KOPT-K1 (cell line): ENCODE measurements at regions not wholly inside any gene's neighbourhood (a gene's known extent, or its start where the extent isn't known, plus 50 kb on each side); places are given as distances from the start of the nearest gene placed in this dataset.
"Not testable (repeated sequence)": the region's sequence is repeated elsewhere in the genome, so short reads cannot be mapped to it uniquely, and the experiment has no call there.

Source experiments
- H3K27ac ChIP-seq: fragments of 200-600 bp; sonication (generic); 2 replicates; pipeline ENCODE4 v1.5.1; 2016; ENCODE audit warnings: antibody characterized with exemption, mild to moderate bottlenecking, low read depth, low read length; ENCODE audit not compliant: poor library complexity, severe bottlenecking
- H3K36me3 ChIP-seq: fragments of 200-600 bp; sonication (generic); 2 replicates; pipeline ENCODE4 v1.5.1; 2017; ENCODE audit warnings: antibody characterized with exemption, mild to moderate bottlenecking, low read length, moderate library complexity; ENCODE audit not compliant: insufficient read depth
- H3K9me3 ChIP-seq: fragments of 200-600 bp; sonication (generic); 2 replicates; pipeline ENCODE4 v1.5.1; 2017; ENCODE audit warnings: antibody characterized with exemption, low read length, mild to moderate bottlenecking; ENCODE audit not compliant: insufficient read depth, poor library complexity, severe bottlenecking

GRCh38 chr15:95765161-95765560 is 565.3 kb upstream of the NR2F2 start:
- Histone ChIP-seq H3K27ac (no peak overlapping the region), H3K36me3 (no peaks in the 10 kb centered on the region), H3K9me3 (no peaks in the 10 kb centered on the region)

DNA sequence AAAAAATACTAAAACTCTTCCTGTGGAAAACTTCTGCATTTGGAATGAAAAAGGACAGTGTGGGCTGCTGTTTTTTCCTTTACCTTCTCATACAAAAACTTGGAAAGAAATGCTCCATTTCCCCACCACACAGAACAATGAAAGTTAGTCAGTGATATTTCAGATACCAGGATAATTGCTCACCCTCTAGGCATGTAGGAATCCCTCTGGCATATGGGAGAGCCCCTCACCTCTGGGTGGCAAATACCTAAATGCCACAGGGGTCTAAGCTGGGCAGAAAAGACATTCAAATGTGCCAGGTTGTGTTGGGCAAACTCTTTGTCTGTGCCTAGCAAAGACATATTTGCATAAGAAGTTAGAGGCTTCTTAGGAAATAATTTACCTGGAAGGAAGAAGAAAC is 560.3 kb upstream of the NR2F2 start:
- H3K36me3 ChIP-seq, result no peaks in the 10 kb centered on the region
- no peak overlapping the region for H3K27ac ChIP-seq
- no peaks in the 10 kb centered on the region for H3K9me3 ChIP-seq

GRCh38 chr15:95772982-95773381 is 557.5 kb upstream of the NR2F2 start:
- Histone ChIP-seq H3K36me3 (no peaks in the 10 kb centered on the region), H3K9me3 (no peaks in the 10 kb centered on the region), H3K27ac (no peak overlapping the region)

DNA sequence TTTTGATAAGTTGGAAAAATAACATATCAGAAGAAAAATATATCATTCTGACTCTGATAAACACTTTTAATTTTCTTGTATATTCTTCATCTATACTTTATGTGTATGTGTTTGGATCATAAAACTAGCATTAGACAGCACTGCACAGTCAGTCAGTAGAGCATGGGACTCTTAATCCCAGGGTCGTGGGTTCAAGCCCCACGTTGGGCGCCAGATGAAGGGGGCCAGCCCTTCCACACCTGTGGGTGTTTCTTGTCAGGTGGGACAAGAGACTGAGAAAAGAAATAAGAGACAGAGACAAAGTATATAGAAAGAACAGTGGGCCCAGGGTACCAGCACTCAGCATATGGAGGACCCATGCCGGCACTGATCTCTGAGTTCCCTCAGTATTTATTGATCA is 546.0 kb upstream of the NR2F2 start:
- no peaks in the 10 kb centered on the region for H3K36me3 ChIP-seq
- no peak overlapping the region for H3K27ac ChIP-seq
- H3K9me3 ChIP-seq, result peaks cover 50% of the 10 kb centered on the region

- not testable (repeated sequence) for H3K36me3 ChIP-seq, H3K27ac ChIP-seq
- peaks cover 50% of the 10 kb centered on the region for H3K9me3 ChIP-seq
These were observed 545.2 kb upstream of the NR2F2 start for GRCh38 chr15:95785276-95785675.

GRCh38 chr15:95793231-95793630 is 537.3 kb upstream of the NR2F2 start:
- Histone ChIP-seq H3K9me3 (no peaks in the 10 kb centered on the region), H3K36me3 (no peaks in the 10 kb centered on the region), H3K27ac (no peak overlapping the region)

- Histone ChIP-seq H3K36me3 (no peaks in the 10 kb centered on the region), H3K9me3 (no peaks in the 10 kb centered on the region), H3K27ac (no peak overlapping the region)
These were observed 535.1 kb upstream of the NR2F2 start for GRCh38 chr15:95795386-95795785.

- H3K36me3 ChIP-seq, result no peaks in the 10 kb centered on the region
- no peak overlapping the region for H3K27ac ChIP-seq
- no peaks in the 10 kb centered on the region for H3K9me3 ChIP-seq
These were observed 531.0 kb upstream of the NR2F2 start for GRCh38 chr15:95799286-95800200.

DNA sequence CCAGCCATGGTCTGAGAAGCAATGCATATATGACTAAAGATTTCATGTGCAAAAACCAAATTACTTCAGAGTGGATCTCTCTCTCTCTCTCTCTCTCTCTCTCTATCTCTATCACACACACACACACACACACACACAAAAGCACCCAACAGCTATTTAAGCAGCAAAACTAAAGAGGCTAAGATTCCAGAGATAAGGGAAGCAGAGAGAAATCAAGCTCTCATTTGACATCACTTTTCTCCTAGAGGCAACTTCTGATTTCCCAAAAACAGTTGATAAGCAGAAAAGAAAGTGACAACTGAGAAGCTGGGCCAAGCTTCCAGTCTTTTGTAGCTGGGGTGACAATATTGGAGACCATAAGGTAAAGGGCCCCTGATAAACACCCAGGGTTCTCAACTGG is 526.0 kb upstream of the NR2F2 start:
- Histone ChIP-seq H3K9me3 (peaks cover 7% of the 10 kb centered on the region), H3K27ac (no peak overlapping the region), H3K36me3 (no peaks in the 10 kb centered on the region)

DNA sequence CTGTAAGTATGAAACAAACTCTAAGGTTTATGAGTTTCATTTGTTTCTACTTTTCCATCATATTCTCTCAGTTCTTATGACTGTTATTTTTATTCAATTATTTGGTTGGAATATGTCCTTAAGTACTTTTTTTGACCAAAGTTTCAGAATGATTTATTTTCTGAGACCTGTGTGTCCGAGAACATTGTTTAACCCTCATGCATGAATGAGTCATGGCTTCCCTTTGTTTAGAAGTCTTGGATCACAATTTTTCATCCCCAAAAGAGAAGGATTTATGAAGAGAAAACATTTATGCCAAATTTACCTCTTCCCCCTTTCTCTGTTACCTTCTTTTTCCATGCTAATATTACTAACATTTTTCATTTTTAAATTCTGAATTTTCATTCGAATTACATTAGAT is 518.0 kb upstream of the NR2F2 start:
- Histone ChIP-seq H3K36me3 (no peaks in the 10 kb centered on the region), H3K9me3 (no peaks in the 10 kb centered on the region), H3K27ac (no peak overlapping the region)

DNA sequence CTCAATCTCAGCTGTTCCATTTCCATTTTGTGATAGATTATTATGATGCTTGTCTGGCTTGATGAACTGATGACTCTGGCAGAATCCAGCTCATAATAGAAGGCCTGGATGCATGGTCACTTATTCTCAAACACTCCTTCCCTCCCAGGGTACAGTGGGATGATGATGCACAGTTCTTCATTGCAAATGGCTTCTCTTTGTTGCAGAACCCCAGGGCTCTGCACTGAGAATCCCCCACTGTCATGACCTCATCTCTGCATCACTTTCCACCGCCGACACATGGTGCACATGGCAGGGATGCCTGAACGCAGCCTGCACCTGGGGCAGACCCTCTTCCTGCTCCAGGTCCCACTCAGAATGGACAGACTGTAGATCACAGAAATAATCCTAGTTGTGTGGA is 515.6 kb upstream of the NR2F2 start:
- no peaks in the 10 kb centered on the region for H3K36me3 ChIP-seq
- H3K27ac ChIP-seq, result no peak overlapping the region

DNA sequence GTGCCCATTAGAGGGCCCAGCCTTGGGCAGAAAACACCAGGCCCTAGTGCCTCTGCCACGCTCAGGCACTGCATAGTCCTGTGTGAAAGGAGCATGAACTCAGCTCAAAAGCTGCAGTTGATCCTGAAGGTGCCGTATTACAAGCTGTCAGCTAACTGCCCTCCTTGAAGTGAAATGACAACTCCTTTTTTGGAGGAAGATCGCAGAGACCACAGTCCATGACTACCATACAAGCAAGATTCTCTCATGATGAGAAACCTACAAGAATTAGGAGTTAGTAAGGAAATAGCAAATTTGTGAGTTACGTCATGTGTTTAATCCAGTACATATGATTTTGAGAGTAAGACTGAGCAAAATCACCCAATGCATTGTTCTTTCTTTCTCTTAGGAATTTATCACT is 513.9 kb upstream of the NR2F2 start:
- no peaks in the 10 kb centered on the region for H3K9me3 ChIP-seq
- no peaks in the 10 kb centered on the region for H3K36me3 ChIP-seq
- no peak overlapping the region for H3K27ac ChIP-seq

More for the DNA sequence above, 515.6 kb upstream of the NR2F2 start:
- no peaks in the 10 kb centered on the region for H3K9me3 ChIP-seq

DNA sequence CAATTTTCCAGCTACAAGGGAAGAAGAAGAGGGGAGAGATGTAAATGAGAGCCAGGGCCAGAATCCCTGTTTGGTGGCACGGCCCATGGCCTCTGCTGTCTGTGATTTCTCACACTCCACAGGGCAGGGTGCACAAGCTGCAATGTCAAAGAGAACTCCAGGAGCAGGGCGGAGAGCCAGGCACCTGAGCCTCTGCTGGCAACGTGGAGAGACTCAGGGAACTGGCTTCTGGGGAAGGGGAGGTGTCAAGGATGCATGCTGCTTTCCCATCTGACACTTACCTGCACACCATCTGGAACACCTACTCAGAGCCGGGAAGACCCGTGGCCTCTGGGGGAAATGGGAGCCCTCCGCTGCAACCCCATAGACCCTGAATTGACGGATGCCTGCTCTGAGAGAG is 507.5 kb upstream of the NR2F2 start:
- Histone ChIP-seq H3K36me3 (no peaks in the 10 kb centered on the region), H3K9me3 (no peaks in the 10 kb centered on the region), H3K27ac (no peak overlapping the region)

DNA sequence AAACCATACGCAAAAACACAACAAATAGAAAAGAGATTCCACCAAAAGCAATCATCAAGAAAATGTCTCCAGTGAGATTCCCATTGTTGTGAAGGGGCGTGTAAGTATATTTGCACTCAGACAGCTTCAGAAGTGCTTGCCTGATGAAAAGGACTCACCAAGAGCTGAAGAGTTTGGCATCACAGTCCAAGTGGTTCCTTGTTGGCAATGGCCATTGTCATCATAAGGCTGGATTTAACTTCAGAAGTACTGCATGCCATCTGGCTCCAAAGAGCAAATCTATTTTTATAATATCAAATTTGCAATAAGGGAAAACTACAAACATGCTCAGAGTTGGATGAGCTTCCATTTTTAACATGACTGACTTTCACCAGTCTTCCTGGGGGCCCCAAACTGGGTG is 505.3 kb upstream of the NR2F2 start:
- H3K9me3 ChIP-seq, result no peaks in the 10 kb centered on the region
- no peaks in the 10 kb centered on the region for H3K36me3 ChIP-seq
- no peak overlapping the region for H3K27ac ChIP-seq

DNA sequence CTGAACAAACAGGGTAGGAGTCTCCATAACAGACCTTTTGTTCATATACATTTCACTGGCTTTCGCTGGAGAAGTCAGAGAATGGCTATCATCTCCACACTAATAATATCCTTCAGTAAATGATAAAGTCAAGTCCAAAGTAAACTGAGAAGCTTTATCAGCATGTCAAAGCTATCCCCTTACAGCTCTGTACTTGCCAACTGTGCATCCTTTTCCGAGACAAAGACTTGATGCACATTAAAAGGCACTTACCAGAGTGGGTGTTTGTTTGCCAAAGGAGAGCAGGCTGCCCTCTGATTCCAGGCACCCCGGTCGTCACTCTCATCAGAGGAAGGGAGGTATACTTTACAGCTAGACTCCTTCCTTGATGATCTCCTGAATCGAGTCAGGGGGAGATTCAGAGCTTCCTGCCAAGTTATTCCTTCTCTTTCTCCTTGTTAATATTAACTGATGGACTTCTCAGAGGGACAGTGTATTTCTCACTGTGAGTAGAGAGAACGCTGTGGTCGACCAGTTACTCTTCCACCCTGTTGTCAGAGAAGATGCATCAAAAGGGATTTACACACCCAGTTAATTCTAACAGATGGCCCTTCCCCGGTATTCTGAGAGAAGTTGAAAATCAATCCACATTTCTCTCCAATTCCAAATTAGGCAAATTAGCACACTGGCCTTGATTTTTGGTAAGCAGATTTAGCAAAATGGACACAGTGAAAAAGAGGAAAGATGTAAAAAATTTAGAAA is 504.7 kb upstream of the NR2F2 start:
- Histone ChIP-seq H3K27ac (no peak overlapping the region), H3K9me3 (no peaks in the 10 kb centered on the region), H3K36me3 (no peaks in the 10 kb centered on the region)
